ENCODE measurements at regions not wholly inside any gene's neighbourhood (a gene's known extent, or its start where the extent isn't known, plus 50 kb on each side); places are given as distances from the start of the nearest gene placed in this dataset.

- TF ChIP-seq CHD7 (IDR thresholded peaks at IDR 0.05; ENCODE audit: insufficient replicate concordance, low read length), result no peak
- TF ChIP-seq TBP (IDR thresholded peaks at IDR 0.05; ENCODE audit: low read depth, low read length), result no peak
- no peak for TF ChIP-seq CHD1 (IDR thresholded peaks at IDR 0.05; ENCODE audit: low read depth, low read length)
- no peak for TF ChIP-seq EGR1 (IDR thresholded peaks at IDR 0.05; ENCODE audit: borderline replicate concordance, low read depth, low read length)
- TF ChIP-seq YY1 (IDR thresholded peaks at IDR 0.05; ENCODE audit: low read depth, low read length), result no peak
- no peak for TF ChIP-seq CBX5 (IDR thresholded peaks at IDR 0.05; ENCODE audit: low read depth, low read length)
- no peak for TF ChIP-seq ZNF274 (IDR thresholded peaks at IDR 0.05; ENCODE audit: borderline replicate concordance, extremely low read depth, low read length)
These were observed 621.7 kb downstream of the DNAH5 start (continued) for GRCh38 chr5:13322769-13323168.

All from H1 (cell line).